Kidney (tissue), 13 donors: ENCODE measurements at regions not wholly inside any gene's neighbourhood (a gene's known extent, or its start where the extent isn't known, plus 50 kb on each side); places are given as distances from the start of the nearest gene placed in this dataset.

Source experiments
- DNase-seq, 5 donors: peaks; one replicate each; pipeline ENCODE4 v3.0.0-alpha.2; 2013 to 2020
- FAIRE-seq: peaks from 2 replicates; lab custom pipeline; 2012; peaks lifted over from hg19 to GRCh38; lab: Jason Lieb, UNC
- H3K27ac ChIP-seq, 2 donors: one replicate each; pipeline ENCODE4 v1.7.0; 2013; ENCODE audit warnings: low read depth in 2 of 2, low read length in 2 of 2, inconsistent platforms in 1 of 2
- H3K27me3 ChIP-seq: one replicate; pipeline ENCODE4 v1.7.1; 2013; ENCODE audit warnings: low read length, inconsistent platforms; ENCODE audit not compliant: control insufficient read depth, insufficient read depth
- H3K36me3 ChIP-seq, 3 donors: one replicate each; pipeline versions ENCODE4 v1.7.0 to v1.7.1; 2013; ENCODE audit warnings: low read length in 3 of 3, control low read depth in 1 of 3, inconsistent platforms in 1 of 3; ENCODE audit not compliant: insufficient read depth in 3 of 3, control insufficient read depth in 2 of 3
- H3K4me1 ChIP-seq, 3 donors: one replicate each; pipeline versions ENCODE4 v1.7.0 to v1.7.1; 2013; ENCODE audit warnings: low read length in 3 of 3, inconsistent platforms in 1 of 3, low read depth in 1 of 3; ENCODE audit not compliant: control insufficient read depth in 2 of 3, insufficient read depth in 2 of 3
- H3K4me3 ChIP-seq, 3 donors: one replicate each; pipeline versions ENCODE4 v1.7.0 to v1.8.1; 2013; ENCODE audit warnings: low read length in 3 of 3, control low read depth in 1 of 3, inconsistent platforms in 1 of 3
- H3K9ac ChIP-seq, 3 donors: one replicate each; pipeline versions ENCODE4 v1.7.0 to v1.7.1; 2013; ENCODE audit warnings: low read length in 3 of 3, control low read depth in 1 of 3, inconsistent platforms in 1 of 3
- H3K9me3 ChIP-seq, 3 donors: one replicate each; pipeline versions ENCODE4 v1.7.0 to v1.7.1; 2013; ENCODE audit warnings: low read length in 3 of 3, control low read depth in 1 of 3, inconsistent platforms in 1 of 3; ENCODE audit not compliant: control insufficient read depth in 2 of 3, insufficient read depth in 1 of 3
- CTCF ChIP-seq: IDR thresholded peaks from 3 replicates; pipeline ENCODE4 v1.5.1; 2012; ENCODE audit warnings: mild to moderate bottlenecking, moderate library complexity, borderline replicate concordance; ENCODE audit not compliant: insufficient read depth; ENCODE audit errors: extremely low read depth
- intact Hi-C: fragments of 100-400 bp; cut with DNase I; formaldehyde crosslinking; loops from one replicate; pipeline ENCODE4 v1.11.1; 2022
- donor health status: control.
- donor health status: control.
- donor health status: control.
- donor health status: control.
- donor health status: control.
- donor health status: DM: yes; HTN: yes; CAD: no.
- donor health status: Normal renal cell carcinoma (clear cell type).

GRCh38 chr3:110248666-110249065 lies 823.0 kb upstream of the NECTIN3 start:
- DNase-seq (no peak), FAIRE-seq (no peak)
- Histone ChIP-seq H3K27ac (no peak overlapping the region), H3K4me3 (no peak overlapping the region), H3K9me3 (no peaks in the 10 kb centered on the region), H3K36me3 (no peaks in the 10 kb centered on the region), H3K27me3 (no peaks in the 10 kb centered on the region), H3K4me1 (no peaks in the 10 kb centered on the region), H3K9ac (no peak overlapping the region)
- intact Hi-C loops, result no loop called here
- TF ChIP-seq CTCF, result no peak

DNA sequence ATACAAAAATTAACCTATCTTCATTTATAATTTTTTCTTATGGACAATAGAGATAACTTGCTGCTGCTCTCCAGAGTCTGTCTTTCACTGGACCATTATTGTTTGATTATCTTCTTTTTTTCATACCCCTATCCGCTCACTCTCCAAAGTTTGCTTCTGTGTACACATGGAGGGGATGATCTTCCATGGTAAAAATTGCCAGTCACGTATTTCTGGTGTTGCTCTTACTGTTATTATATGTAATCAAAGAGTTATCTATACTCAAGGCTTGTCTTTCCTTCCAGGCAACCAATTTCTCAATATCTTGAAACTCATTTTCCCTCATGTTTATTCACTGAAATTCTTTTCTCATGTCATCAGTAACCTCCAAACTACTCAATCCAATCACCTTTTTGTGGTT lies 817.8 kb upstream of the NECTIN3 start:
- Histone ChIP-seq H3K27ac (no peak overlapping the region), H3K4me1 (no peaks in the 10 kb centered on the region), H3K4me3 (no peak overlapping the region), H3K9me3 (no peaks in the 10 kb centered on the region), H3K36me3 (no peaks in the 10 kb centered on the region), H3K27me3 (no peaks in the 10 kb centered on the region), H3K9ac (no peak overlapping the region)
- no peak for DNase-seq
- intact Hi-C loops, result no loop called here
- no peak for FAIRE-seq
- no peak for TF ChIP-seq CTCF

DNA sequence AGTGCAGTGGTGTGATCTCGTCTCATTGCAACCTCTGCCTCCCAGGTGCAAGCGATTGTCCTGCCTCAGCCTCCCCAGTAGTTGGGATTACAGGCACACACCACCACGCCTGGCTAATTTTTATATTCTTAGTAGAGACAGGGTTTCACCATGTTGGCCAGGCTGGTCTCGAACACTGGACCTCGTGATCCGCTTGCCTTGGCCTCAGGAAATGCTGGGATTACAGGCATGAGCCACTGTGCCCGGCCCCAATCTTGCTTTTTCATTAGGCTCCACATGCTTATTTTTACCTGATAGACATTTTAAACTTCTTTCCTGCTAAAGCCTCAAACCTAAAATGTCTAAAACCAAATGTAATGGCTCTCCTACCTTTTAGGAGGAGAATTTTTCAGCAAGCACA lies 817.0 kb upstream of the NECTIN3 start:
- Histone ChIP-seq H3K9ac (no peak overlapping the region), H3K27me3 (no peaks in the 10 kb centered on the region), H3K4me1 (no peaks in the 10 kb centered on the region), H3K27ac (no peak overlapping the region), H3K9me3 (no peaks in the 10 kb centered on the region), H3K4me3 (no peak overlapping the region), H3K36me3 (no peaks in the 10 kb centered on the region)
- no peak for TF ChIP-seq CTCF
- intact Hi-C loops, result no loop called here
- FAIRE-seq (no peak), DNase-seq (no peak)

- intact Hi-C loops, result no loop called here
- Histone ChIP-seq H3K36me3 (no peaks in the 10 kb centered on the region), H3K27ac (no peak overlapping the region), H3K9ac (no peak overlapping the region), H3K4me3 (no peak overlapping the region), H3K9me3 (no peaks in the 10 kb centered on the region), H3K27me3 (no peaks in the 10 kb centered on the region), H3K4me1 (no peaks in the 10 kb centered on the region)
- TF ChIP-seq CTCF, result no peak
- DNase-seq (no peak), FAIRE-seq (no peak)
Measured at GRCh38 chr3:110261141-110261540, 810.5 kb upstream of the NECTIN3 start.
